ENCODE measurements at regions not wholly inside any gene's neighbourhood (a gene's known extent, or its start where the extent isn't known, plus 50 kb on each side); places are given as distances from the start of the nearest gene placed in this dataset.
A peak's percentile ranks its signal among the peaks of the same experiment; 100 is the strongest.
"Not testable (repeated sequence)": the region's sequence is repeated elsewhere in the genome, so short reads cannot be mapped to it uniquely, and the experiment has no call there.

- no CpG with 5 or more reads among the region's 4 CpGs for WGBS (ENCODE audit: insufficient coverage)
- DNase-seq (ENCODE audit: low read depth in 4 of 6, low spot score in 6 of 6) = no peak
- Histone ChIP-seq H3K4me1 (ENCODE audit: control insufficient read depth, insufficient read depth, low read length) (no peaks in the 10 kb centered on the region), H3K36me3 (ENCODE audit: control insufficient read depth, insufficient read depth, low read length) (no peaks in the 10 kb centered on the region), H3K9me3 (ENCODE audit: control insufficient read depth, insufficient read depth, low read length) (no peaks in the 10 kb centered on the region), H3K27me3 (ENCODE audit: control insufficient read depth, insufficient read depth, low read length) (no peaks in the 10 kb centered on the region), H3K27ac (ENCODE audit: low read depth, low read length) (no peak overlapping the region), H3K4me3 (ENCODE audit: low read depth, low read length) (no peak overlapping the region)
These were observed 214.4 kb downstream of the UTP18 start for GRCh38 chr17:51474764-51475163.

- H3K27ac ChIP-seq (ENCODE audit: low read depth, low read length) = no peak overlapping the region
- 79% methylated on average over 4 of the region's 5 CpGs for WGBS (ENCODE audit: insufficient coverage)
These were observed 215.4 kb downstream of the UTP18 start for GRCh38 chr17:51475730-51476129.

GRCh38 chr17:51479303-51479702 lies 219.0 kb downstream of the UTP18 start:
- Histone ChIP-seq H3K27me3 (ENCODE audit: control insufficient read depth, insufficient read depth, low read length) (no peaks in the 10 kb centered on the region), H3K27ac (ENCODE audit: low read depth, low read length) (no peak overlapping the region), H3K36me3 (ENCODE audit: control insufficient read depth, insufficient read depth, low read length) (no peaks in the 10 kb centered on the region), H3K9me3 (ENCODE audit: control insufficient read depth, insufficient read depth, low read length) (peaks cover 7% of the 10 kb centered on the region), H3K4me1 (ENCODE audit: control insufficient read depth, insufficient read depth, low read length) (no peaks in the 10 kb centered on the region), H3K4me3 (ENCODE audit: low read depth, low read length) (no peak overlapping the region)
- WGBS (ENCODE audit: insufficient coverage) = 93% methylated on average over 2 of the region's 4 CpGs
- no peak for DNase-seq (ENCODE audit: low read depth in 4 of 6, low spot score in 6 of 6)

More at GRCh38 chr17:51475730-51476129, 215.4 kb downstream of the UTP18 start:
- Histone ChIP-seq H3K4me1 (ENCODE audit: control insufficient read depth, insufficient read depth, low read length) (no peaks in the 10 kb centered on the region), H3K9me3 (ENCODE audit: control insufficient read depth, insufficient read depth, low read length) (no peaks in the 10 kb centered on the region), H3K27me3 (ENCODE audit: control insufficient read depth, insufficient read depth, low read length) (no peaks in the 10 kb centered on the region), H3K4me3 (ENCODE audit: low read depth, low read length) (no peak overlapping the region), H3K36me3 (ENCODE audit: control insufficient read depth, insufficient read depth, low read length) (no peaks in the 10 kb centered on the region)
- peak in 1 of 6 donors; percentile 27 for DNase-seq (ENCODE audit: low read depth in 4 of 6, low spot score in 6 of 6)

DNA sequence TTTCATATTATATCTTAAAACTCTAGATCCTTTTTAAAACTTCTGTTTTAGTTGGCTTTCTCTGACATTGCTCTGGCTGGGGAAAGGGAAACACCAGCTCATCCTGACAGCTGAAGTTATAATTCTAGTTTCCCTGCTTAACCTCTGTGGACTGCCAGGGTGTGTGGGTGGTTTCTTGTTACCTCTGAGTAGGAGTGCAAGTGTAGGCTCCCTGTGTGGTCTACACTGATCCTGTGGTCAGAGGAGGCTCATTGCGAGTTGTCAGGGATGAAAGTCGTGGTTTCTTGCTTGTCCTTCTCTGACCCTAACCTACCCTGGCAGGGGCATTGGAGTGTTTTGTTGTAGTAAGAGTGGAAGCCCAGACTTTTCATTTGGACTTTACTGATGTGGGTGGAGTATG lies 221.0 kb downstream of the UTP18 start:
- Histone ChIP-seq H3K36me3 (ENCODE audit: control insufficient read depth, insufficient read depth, low read length) (no peaks in the 10 kb centered on the region), H3K27ac (ENCODE audit: low read depth, low read length) (no peak overlapping the region), H3K4me3 (ENCODE audit: low read depth, low read length) (no peak overlapping the region), H3K9me3 (ENCODE audit: control insufficient read depth, insufficient read depth, low read length) (peaks cover 7% of the 10 kb centered on the region), H3K4me1 (ENCODE audit: control insufficient read depth, insufficient read depth, low read length) (no peaks in the 10 kb centered on the region), H3K27me3 (ENCODE audit: control insufficient read depth, insufficient read depth, low read length) (no peaks in the 10 kb centered on the region)
- 83% methylated on average over 1 of the region's 2 CpGs for WGBS (ENCODE audit: insufficient coverage)
- no peak for DNase-seq (ENCODE audit: low read depth in 4 of 6, low spot score in 6 of 6)

- H3K27me3 ChIP-seq (ENCODE audit: control insufficient read depth, insufficient read depth, low read length); H3K9me3 ChIP-seq (ENCODE audit: control insufficient read depth, insufficient read depth, low read length); H3K27ac ChIP-seq (ENCODE audit: low read depth, low read length); H3K36me3 ChIP-seq (ENCODE audit: control insufficient read depth, insufficient read depth, low read length); DNase-seq (ENCODE audit: low read depth in 4 of 6, low spot score in 6 of 6); H3K4me1 ChIP-seq (ENCODE audit: control insufficient read depth, insufficient read depth, low read length); H3K4me3 ChIP-seq (ENCODE audit: low read depth, low read length): not testable (repeated sequence)
- no CpG with 5 or more reads among the region's 1 CpG for WGBS (ENCODE audit: insufficient coverage)
These were observed 221.9 kb downstream of the UTP18 start for GRCh38 chr17:51482248-51482647.

DNA sequence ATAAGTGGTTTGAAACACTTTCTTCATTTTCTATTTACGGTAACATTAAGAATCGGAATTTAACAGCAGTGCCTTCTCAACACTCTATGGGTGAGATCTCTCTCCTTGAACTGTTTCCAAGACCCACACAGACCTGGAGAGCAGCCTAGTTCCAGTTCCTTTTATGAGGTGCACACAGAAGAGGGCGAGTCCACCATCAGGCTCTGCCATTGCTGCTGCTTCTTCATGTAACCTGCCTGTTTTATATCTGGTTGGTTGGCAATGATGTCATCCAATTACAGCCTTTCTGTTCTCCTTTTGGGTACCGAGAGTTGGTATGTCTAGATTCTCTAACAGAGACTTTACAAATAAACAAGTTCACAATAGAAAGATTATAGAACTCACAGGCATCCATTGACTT lies 225.7 kb downstream of the UTP18 start:
- no peaks in the 10 kb centered on the region for H3K4me1 ChIP-seq (ENCODE audit: control insufficient read depth, insufficient read depth, low read length)

GRCh38 chr17:51486885-51487520 lies 226.7 kb downstream of the UTP18 start:
- no peaks in the 10 kb centered on the region for H3K36me3 ChIP-seq (ENCODE audit: control insufficient read depth, insufficient read depth, low read length)
- 100% methylated on average over 2 of the region's 5 CpGs for WGBS (ENCODE audit: insufficient coverage)
- no peak overlapping the region for H3K4me3 ChIP-seq (ENCODE audit: low read depth, low read length)
- DNase-seq (ENCODE audit: low read depth in 4 of 6, low spot score in 6 of 6) = no peak
- H3K9me3 ChIP-seq (ENCODE audit: control insufficient read depth, insufficient read depth, low read length) = peaks cover 2% of the 10 kb centered on the region
- H3K4me1 ChIP-seq (ENCODE audit: control insufficient read depth, insufficient read depth, low read length) = no peaks in the 10 kb centered on the region
- H3K27ac ChIP-seq (ENCODE audit: low read depth, low read length) = no peak overlapping the region
- no peaks in the 10 kb centered on the region for H3K27me3 ChIP-seq (ENCODE audit: control insufficient read depth, insufficient read depth, low read length)

More for the DNA sequence above, 225.7 kb downstream of the UTP18 start:
- no CpG with 5 or more reads among the region's 4 CpGs for WGBS (ENCODE audit: insufficient coverage)
- Histone ChIP-seq H3K4me3 (ENCODE audit: low read depth, low read length) (no peak overlapping the region), H3K27me3 (ENCODE audit: control insufficient read depth, insufficient read depth, low read length) (no peaks in the 10 kb centered on the region), H3K36me3 (ENCODE audit: control insufficient read depth, insufficient read depth, low read length) (no peaks in the 10 kb centered on the region), H3K27ac (ENCODE audit: low read depth, low read length) (no peak overlapping the region), H3K9me3 (ENCODE audit: control insufficient read depth, insufficient read depth, low read length) (peaks cover 5% of the 10 kb centered on the region)
- DNase-seq (ENCODE audit: low read depth in 4 of 6, low spot score in 6 of 6) = no peak

DNA sequence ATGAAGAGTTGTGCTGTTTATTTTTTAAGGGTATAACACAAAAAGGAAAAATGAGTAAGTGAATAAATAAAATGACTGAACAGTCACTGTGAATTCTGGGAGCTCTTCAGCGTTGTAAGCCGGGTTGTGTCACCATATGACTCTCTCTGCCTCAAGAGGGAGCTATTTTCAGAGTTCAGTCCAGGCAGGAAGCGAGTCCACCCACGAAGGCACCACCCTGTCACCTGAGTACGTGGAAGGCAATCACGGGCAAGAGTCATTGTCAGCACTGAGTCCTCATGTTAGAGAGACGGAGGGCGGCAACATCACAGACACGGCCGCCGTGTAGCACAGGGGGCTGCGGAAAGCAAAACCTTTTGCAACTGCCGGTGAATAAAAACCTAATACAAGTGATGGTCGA lies 227.6 kb downstream of the UTP18 start:
- no peaks in the 10 kb centered on the region for H3K27me3 ChIP-seq (ENCODE audit: control insufficient read depth, insufficient read depth, low read length)
- H3K4me3 ChIP-seq (ENCODE audit: low read depth, low read length) = no peak overlapping the region
- H3K36me3 ChIP-seq (ENCODE audit: control insufficient read depth, insufficient read depth, low read length) = no peaks in the 10 kb centered on the region
- WGBS (ENCODE audit: insufficient coverage) = 56% methylated on average over 12 of the region's 14 CpGs
- H3K9me3 ChIP-seq (ENCODE audit: control insufficient read depth, insufficient read depth, low read length) = no peaks in the 10 kb centered on the region
- DNase-seq (ENCODE audit: low read depth in 4 of 6, low spot score in 6 of 6) = no peak
- no peak overlapping the region for H3K27ac ChIP-seq (ENCODE audit: low read depth, low read length)
- H3K4me1 ChIP-seq (ENCODE audit: control insufficient read depth, insufficient read depth, low read length) = no peaks in the 10 kb centered on the region

- H3K4me1 ChIP-seq (ENCODE audit: control insufficient read depth, insufficient read depth, low read length) = no peaks in the 10 kb centered on the region
- no peak overlapping the region for H3K27ac ChIP-seq (ENCODE audit: low read depth, low read length)
- no peak overlapping the region for H3K4me3 ChIP-seq (ENCODE audit: low read depth, low read length)
- DNase-seq (ENCODE audit: low read depth in 4 of 6, low spot score in 6 of 6) = no peak
- 100% methylated on average over 2 of the region's 6 CpGs for WGBS (ENCODE audit: insufficient coverage)
- H3K27me3 ChIP-seq (ENCODE audit: control insufficient read depth, insufficient read depth, low read length) = no peaks in the 10 kb centered on the region
- no peaks in the 10 kb centered on the region for H3K9me3 ChIP-seq (ENCODE audit: control insufficient read depth, insufficient read depth, low read length)
- H3K36me3 ChIP-seq (ENCODE audit: control insufficient read depth, insufficient read depth, low read length) = no peaks in the 10 kb centered on the region
These were observed 231.1 kb downstream of the UTP18 start for GRCh38 chr17:51491416-51491815.

GRCh38 chr17:51493206-51493605 lies 232.9 kb downstream of the UTP18 start:
- Histone ChIP-seq H3K4me3 (ENCODE audit: low read depth, low read length) (no peak overlapping the region), H3K27ac (ENCODE audit: low read depth, low read length) (no peak overlapping the region), H3K4me1 (ENCODE audit: control insufficient read depth, insufficient read depth, low read length) (no peaks in the 10 kb centered on the region), H3K9me3 (ENCODE audit: control insufficient read depth, insufficient read depth, low read length) (no peaks in the 10 kb centered on the region), H3K36me3 (ENCODE audit: control insufficient read depth, insufficient read depth, low read length) (no peaks in the 10 kb centered on the region), H3K27me3 (ENCODE audit: control insufficient read depth, insufficient read depth, low read length) (no peaks in the 10 kb centered on the region)
- peak in 1 of 6 donors; percentile 31 for DNase-seq (ENCODE audit: low read depth in 4 of 6, low spot score in 6 of 6)
- WGBS (ENCODE audit: insufficient coverage) = 100% methylated on average over 1 of the region's 2 CpGs

Data from spinal cord (tissue), 9 donors.